Cardiac fibroblast (primary cell): ENCODE measurements at regions not wholly inside any gene's neighbourhood (a gene's known extent, or its start where the extent isn't known, plus 50 kb on each side); places are given as distances from the start of the nearest gene placed in this dataset.
"Not testable (repeated sequence)": the region's sequence is repeated elsewhere in the genome, so short reads cannot be mapped to it uniquely, and the experiment has no call there.

ENCODE experiments used
- DNase-seq, 2 donors: peaks; one replicate each; pipeline versions ENCODE4 v3.0.0 to v3.0.0-alpha.2; 2010; ENCODE audit warnings: low read depth in 2 of 2
- H3K4me3 ChIP-seq, 2 donors: replicated peaks in 1 of 2; 1 replicate in 1 of 2; 2 replicates in 1 of 2; pipeline ENCODE4 v1.5.1; 2011; ENCODE audit warnings: low read depth in 2 of 2, low read length in 2 of 2, mild to moderate bottlenecking in 2 of 2, moderate library complexity in 1 of 2
- CTCF ChIP-seq: IDR thresholded peaks from one replicate; pipeline ENCODE4 v1.5.1; 2011; ENCODE audit warnings: low read depth, mild to moderate bottlenecking, low read length, inconsistent platforms

DNA sequence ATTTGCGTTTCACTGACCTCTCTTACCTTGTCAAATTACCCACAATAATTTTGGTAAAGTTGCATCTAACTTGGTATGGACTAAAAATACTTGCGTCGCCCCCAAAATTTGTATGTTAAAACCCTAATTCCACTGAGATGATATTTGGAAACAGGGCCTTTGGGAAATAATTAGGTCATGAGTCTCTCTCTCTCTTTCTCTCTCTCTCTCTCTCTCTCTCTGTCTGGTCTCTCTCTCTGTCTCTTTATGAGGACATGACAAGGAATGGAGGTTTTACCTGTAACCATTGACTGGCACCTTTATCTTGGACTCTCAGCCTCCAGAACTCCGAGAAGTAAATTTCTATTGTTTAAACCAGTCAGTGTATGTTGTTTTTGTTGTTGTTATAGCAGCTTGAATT lies 111.5 kb upstream of the BDP1 start:
- not testable (repeated sequence) for DNase-seq, H3K4me3 ChIP-seq

- H3K4me3 ChIP-seq, DNase-seq: not testable (repeated sequence)
Measured at GRCh38 chr5:71372601-71373000, 82.8 kb upstream of the BDP1 start.

GRCh38 chr5:71373054-71373734 lies 82.3 kb upstream of the BDP1 start:
- not testable (repeated sequence) for H3K4me3 ChIP-seq, DNase-seq

GRCh38 chr5:71384204-71384603 lies 71.2 kb upstream of the BDP1 start:
- DNase-seq, H3K4me3 ChIP-seq: not testable (repeated sequence)

GRCh38 chr5:71384706-71385105 lies 70.7 kb upstream of the BDP1 start:
- no peak overlapping the region for H3K4me3 ChIP-seq
- DNase-seq, result no peak
- no peak for TF ChIP-seq CTCF

GRCh38 chr5:71385208-71385607 lies 70.2 kb upstream of the BDP1 start:
- DNase-seq, H3K4me3 ChIP-seq: not testable (repeated sequence)

DNA sequence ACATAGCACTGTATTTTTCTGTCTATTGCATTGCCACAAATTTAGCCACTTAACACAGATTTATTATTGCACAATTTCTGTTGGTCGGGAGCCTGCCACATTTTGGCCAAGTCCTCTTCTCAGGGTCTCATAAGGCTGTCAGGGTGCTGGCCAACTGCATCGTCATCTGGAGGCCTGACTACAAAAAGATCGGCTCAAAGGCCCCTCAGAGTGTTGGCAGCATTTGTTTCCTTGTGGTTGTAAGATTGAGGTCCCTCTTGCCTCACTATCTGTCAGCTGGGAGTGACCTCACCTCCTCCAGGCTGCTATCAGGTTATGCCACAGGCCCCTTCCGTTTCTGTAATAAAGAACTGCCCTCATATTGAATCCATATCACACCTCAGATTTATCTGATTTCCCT lies 67.3 kb upstream of the BDP1 start:
- DNase-seq, result peak in 1 of 2 donors; percentile 42
- not testable (repeated sequence) for H3K4me3 ChIP-seq

- DNase-seq, result not testable (repeated sequence)
Measured at GRCh38 chr5:71398400-71398799, 57.1 kb upstream of the BDP1 start.

DNA sequence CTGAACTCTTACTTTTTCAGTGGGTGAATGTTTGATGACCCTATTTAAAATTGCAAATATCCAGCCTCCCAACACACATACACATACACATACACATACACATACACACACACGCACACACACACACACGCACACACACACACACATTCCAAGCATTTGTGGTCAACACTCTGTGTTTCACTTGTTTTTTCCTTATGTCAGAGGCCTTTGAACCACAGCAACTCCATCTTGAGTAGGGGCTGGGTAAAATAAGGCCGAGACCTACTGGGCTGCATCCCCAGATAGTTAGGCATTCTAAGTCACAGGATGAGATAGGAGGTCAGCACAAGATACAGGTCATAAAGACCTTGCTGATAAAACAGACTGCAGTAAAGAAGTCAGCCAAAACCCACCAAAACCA lies 56.6 kb upstream of the BDP1 start:
- not testable (repeated sequence) for H3K4me3 ChIP-seq, DNase-seq

More at GRCh38 chr5:71398400-71398799, 57.1 kb upstream of the BDP1 start:
- H3K4me3 ChIP-seq, result not testable (repeated sequence)

GRCh38 chr5:71399443-71399842 lies 56.0 kb upstream of the BDP1 start:
- DNase-seq, H3K4me3 ChIP-seq: not testable (repeated sequence)

DNA sequence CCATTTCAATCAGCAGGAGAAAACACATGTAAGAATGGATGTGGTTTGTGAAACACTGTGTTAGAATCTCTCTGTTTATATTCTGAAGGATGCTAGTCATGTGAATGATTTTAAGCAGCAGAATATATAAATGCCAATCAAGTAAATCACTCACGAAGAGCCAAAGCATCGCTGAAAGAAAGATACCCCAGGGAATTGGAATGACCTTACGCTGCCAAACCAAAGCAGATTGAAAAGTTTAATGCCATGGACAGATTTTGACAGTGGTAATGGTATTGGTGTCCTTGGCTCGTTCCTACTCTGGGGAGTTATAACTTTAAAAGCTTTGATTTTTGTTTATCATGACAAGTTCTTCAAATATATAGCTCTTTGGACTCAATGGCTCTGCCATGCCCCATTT lies 54.8 kb upstream of the BDP1 start:
- H3K4me3 ChIP-seq, DNase-seq: not testable (repeated sequence)

DNA sequence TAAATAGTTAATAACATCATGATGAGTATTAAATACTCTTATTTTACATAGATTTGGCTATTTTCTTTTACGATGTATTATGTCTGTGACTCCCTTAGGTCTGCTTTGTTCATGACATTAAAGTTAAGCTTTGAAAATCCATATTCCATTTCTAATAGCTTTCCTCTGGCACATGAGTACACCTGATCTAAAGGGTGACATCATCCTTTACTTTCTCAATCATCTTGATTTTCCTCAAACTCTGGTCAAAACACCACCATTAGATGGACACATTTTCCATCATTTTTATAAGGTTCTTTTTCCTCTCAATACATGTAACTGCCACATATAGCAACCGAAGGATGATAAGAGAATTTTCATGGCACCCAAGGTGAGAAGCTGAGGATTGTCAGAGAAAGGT lies 54.3 kb upstream of the BDP1 start:
- DNase-seq, H3K4me3 ChIP-seq: not testable (repeated sequence)

DNA sequence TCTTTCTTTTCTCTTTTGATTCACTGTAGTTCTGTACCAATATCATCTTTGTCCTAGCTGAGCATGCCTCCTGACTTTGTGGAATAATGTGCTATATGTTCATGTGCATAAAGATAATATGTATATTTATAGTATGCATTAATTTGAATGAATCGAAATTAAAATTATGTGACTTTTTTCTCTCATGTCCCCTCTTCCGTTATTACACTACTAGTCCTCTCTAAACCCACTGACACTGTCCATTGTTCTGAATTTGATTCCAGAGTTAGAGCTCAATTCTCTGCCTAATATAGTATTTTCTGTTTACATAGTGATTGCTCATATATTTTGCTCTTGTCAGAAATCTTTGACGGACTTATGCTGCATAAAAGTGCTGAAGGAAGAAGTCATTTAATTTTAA lies 53.9 kb upstream of the BDP1 start:
- not testable (repeated sequence) for DNase-seq

DNA sequence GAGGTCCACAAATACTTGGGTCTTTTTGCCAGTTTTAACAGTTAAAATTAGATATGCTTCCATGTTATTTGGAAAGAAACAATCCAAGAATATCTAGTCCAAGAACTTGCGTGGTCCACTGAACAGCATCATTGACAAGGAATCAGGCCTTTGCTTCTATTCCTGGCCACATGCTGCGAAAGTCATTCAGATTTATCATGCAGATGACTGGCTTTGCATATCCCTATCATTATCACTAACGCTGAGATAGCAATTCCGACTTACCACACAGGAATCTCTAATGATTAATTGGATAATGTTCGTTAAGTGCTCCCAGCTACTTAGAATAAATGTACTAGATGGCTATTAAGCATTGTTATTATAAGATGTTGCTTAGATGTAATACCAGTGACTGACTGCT lies 51.0 kb upstream of the BDP1 start:
- not testable (repeated sequence) for H3K4me3 ChIP-seq, DNase-seq

More for the DNA sequence above, 53.9 kb upstream of the BDP1 start:
- not testable (repeated sequence) for H3K4me3 ChIP-seq

- not testable (repeated sequence) for H3K4me3 ChIP-seq, DNase-seq
Measured at GRCh38 chr5:71404936-71405335, 50.5 kb upstream of the BDP1 start.
